Memory B cell (primary cell): ENCODE measurements at regions not wholly inside any gene's neighbourhood (a gene's known extent, or its start where the extent isn't known, plus 50 kb on each side); places are given as distances from the start of the nearest gene placed in this dataset.
"Not testable (repeated sequence)": the region's sequence is repeated elsewhere in the genome, so short reads cannot be mapped to it uniquely, and the experiment has no call there.

ENCODE experiments used
- ATAC-seq: fragments of 150-1000 bp; cut with Tn5 transposase; 2 replicates; pipeline ENCODE4 v1.10.0; 2021; ENCODE audit warnings: low read depth, mild to moderate bottlenecking, moderate library complexity
- DNase-seq, 2 donors: peaks; one replicate each; pipeline ENCODE4 v3.0.0; 2022; ENCODE audit warnings: low spot score in 2 of 2
- H3K27ac Mint-ChIP-seq: one replicate; pipeline ENCODE4 v1.8.0; 2022; ENCODE audit warnings: mild to moderate bottlenecking, moderate library complexity, mixed read lengths
- H3K27me3 Mint-ChIP-seq: one replicate; pipeline ENCODE4 v1.8.0; 2022; ENCODE audit warnings: mixed read lengths
- H3K36me3 Mint-ChIP-seq: one replicate; pipeline ENCODE4 v1.8.0; 2022; ENCODE audit warnings: mild to moderate bottlenecking, mixed read lengths
- H3K4me1 Mint-ChIP-seq: one replicate; pipeline ENCODE4 v1.8.0; 2022; ENCODE audit warnings: mixed read lengths
- H3K4me3 Mint-ChIP-seq: one replicate; pipeline ENCODE4 v1.8.0; 2022; ENCODE audit warnings: mild to moderate bottlenecking, moderate library complexity, mixed read lengths
- H3K9me3 Mint-ChIP-seq: one replicate; pipeline ENCODE4 v1.8.0; 2022; ENCODE audit warnings: mixed read lengths

GRCh38 chr6:111925296-111925695, 52.0 kb upstream of the FYN start:
- ATAC-seq (no peak), DNase-seq (no peak)
- H3K27ac Mint-ChIP-seq: no peak overlapping the region

DNA sequence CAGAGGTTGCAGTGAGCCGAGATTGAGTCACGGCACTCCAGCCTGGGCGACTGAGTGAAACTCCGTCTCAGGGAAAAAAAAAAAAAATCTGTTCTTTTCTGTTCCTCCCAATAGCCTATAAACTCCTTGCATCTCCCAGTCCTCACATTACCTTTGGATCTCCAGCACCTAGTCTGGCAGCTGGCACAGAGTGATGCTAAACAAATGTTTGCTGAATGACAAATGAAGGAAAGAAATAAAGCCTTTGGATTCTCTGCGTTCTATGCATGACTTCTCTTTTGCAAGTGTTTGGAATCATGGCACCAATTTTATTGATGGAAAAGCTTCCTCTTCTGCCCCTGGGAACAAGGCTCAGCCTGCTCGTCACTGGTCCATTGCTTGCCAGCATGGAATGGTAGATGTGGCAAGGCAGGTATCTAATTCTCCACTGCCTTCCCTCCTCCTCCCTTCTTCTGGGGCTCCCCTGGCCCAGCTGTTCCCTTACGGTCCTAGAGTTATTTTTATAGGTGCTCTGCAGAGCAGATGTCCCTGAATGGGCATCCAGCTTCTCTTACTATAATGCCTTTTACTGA, 53.6 kb upstream of the FYN start:
- Mint-ChIP-seq H3K27ac (no peak overlapping the region), H3K4me3 (no peak overlapping the region)
- no peak for ATAC-seq

More at GRCh38 chr6:111925296-111925695, 52.0 kb upstream of the FYN start:
- H3K36me3 Mint-ChIP-seq: no peaks in the 10 kb centered on the region
- H3K4me1 Mint-ChIP-seq: no peaks in the 10 kb centered on the region
- no peaks in the 10 kb centered on the region for H3K9me3 Mint-ChIP-seq
- no peaks in the 10 kb centered on the region for H3K27me3 Mint-ChIP-seq
- no peak overlapping the region for H3K4me3 Mint-ChIP-seq

DNA sequence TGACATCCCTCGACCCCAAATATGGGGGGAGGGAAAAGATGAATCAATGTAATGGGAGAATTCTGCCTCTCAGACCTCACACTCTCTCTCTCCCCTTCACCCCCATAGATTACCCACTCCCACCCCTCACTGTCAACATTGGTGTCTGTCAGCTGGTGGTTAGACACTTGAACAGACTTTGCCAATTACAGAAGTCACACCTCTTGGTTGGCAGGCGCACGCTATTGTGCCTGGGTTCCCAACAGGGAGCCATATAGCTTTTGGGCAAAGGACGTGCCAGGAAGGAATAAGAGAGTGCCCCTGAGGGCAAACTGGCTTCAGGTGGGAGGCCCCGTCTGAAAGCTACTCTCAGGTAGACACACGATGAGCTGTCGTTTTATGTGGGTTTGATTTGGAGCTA, 54.1 kb upstream of the FYN start:
- Mint-ChIP-seq H3K36me3 (peaks cover 8% of the 10 kb centered on the region), H3K4me3 (no peak overlapping the region), H3K4me1 (no peaks in the 10 kb centered on the region), H3K9me3 (peaks cover 8% of the 10 kb centered on the region), H3K27ac (no peak overlapping the region), H3K27me3 (peaks cover 3% of the 10 kb centered on the region)
- DNase-seq: no peak
- no peak for ATAC-seq

More for the DNA sequence above, 53.6 kb upstream of the FYN start:
- Mint-ChIP-seq H3K27me3 (no peaks in the 10 kb centered on the region), H3K36me3 (peaks cover 3% of the 10 kb centered on the region), H3K4me1 (no peaks in the 10 kb centered on the region), H3K9me3 (peaks cover 3% of the 10 kb centered on the region)
- DNase-seq: no peak

- DNase-seq (no peak), ATAC-seq (no peak)
- peaks cover 12% of the 10 kb centered on the region for H3K9me3 Mint-ChIP-seq
- peaks cover 8% of the 10 kb centered on the region for H3K36me3 Mint-ChIP-seq
- no peak overlapping the region for H3K27ac Mint-ChIP-seq
- H3K4me3 Mint-ChIP-seq: no peak overlapping the region
- peaks cover 3% of the 10 kb centered on the region for H3K27me3 Mint-ChIP-seq
- H3K4me1 Mint-ChIP-seq: no peaks in the 10 kb centered on the region
Measured at GRCh38 chr6:111928139-111928538, 54.9 kb upstream of the FYN start.

- H3K9me3 Mint-ChIP-seq: peaks cover 14% of the 10 kb centered on the region
- H3K36me3 Mint-ChIP-seq, ATAC-seq, H3K4me3 Mint-ChIP-seq, H3K4me1 Mint-ChIP-seq, DNase-seq, H3K27me3 Mint-ChIP-seq, H3K27ac Mint-ChIP-seq: not testable (repeated sequence)
Measured at GRCh38 chr6:111934611-111935010, 61.4 kb upstream of the FYN start.

DNA sequence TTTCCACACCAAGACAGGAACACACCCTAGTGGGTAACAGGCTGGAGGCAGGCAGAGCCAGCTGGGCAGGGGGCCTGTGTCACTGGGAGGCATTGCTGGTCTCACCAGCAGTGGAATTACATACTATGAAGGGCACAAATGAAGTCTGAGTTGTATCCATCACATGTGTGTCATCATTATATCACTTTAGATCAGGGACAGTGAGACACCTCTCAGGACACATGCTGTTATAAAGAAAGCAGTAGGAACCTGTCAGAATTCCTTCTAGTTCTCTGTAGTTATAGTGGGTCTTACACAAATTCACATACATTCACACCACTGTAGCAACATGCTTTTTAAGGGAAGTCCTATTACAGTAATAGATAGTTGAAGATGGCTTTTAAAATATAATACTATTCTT, 63.5 kb upstream of the FYN start:
- no peaks in the 10 kb centered on the region for H3K4me1 Mint-ChIP-seq
- H3K36me3 Mint-ChIP-seq: peaks cover 7% of the 10 kb centered on the region
- peaks cover 9% of the 10 kb centered on the region for H3K27me3 Mint-ChIP-seq
- H3K9me3 Mint-ChIP-seq: peaks cover 12% of the 10 kb centered on the region
- no peak for DNase-seq
- H3K27ac Mint-ChIP-seq: no peak overlapping the region
- H3K4me3 Mint-ChIP-seq: no peak overlapping the region
- no peak for ATAC-seq

- Mint-ChIP-seq H3K4me1 (peaks cover 4% of the 10 kb centered on the region), H3K9me3 (peaks cover 3% of the 10 kb centered on the region), H3K4me3 (no peak overlapping the region), H3K27me3 (peaks cover 6% of the 10 kb centered on the region), H3K27ac (no peak overlapping the region), H3K36me3 (peaks cover 2% of the 10 kb centered on the region)
- ATAC-seq: no peak
- no peak for DNase-seq
Measured at GRCh38 chr6:111938710-111939109, 65.5 kb upstream of the FYN start.

DNA sequence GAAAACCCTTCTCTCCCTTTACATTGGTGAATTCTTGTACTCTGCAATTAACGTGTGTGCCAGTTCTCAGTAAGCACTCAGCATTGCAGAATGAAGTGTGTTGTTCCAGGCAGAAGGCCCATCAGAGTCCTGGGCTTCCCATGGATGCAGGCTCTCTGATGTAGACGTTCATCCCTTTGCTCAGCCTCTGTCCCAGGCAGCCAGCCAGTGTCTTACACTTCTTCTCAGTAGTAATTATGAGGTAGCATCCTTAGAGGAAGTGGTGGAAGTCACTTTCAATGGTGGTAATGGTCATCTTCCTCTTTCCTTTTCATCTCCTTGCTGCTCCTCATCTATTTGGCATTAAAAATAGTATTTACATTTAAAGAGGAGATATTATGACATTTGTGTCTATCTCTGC, 66.7 kb upstream of the FYN start:
- peaks cover 4% of the 10 kb centered on the region for H3K4me1 Mint-ChIP-seq
- H3K27me3 Mint-ChIP-seq: peaks cover 6% of the 10 kb centered on the region
- DNase-seq (no peak), ATAC-seq (no peak)
- H3K4me3 Mint-ChIP-seq: no peak overlapping the region
- peaks cover 2% of the 10 kb centered on the region for H3K36me3 Mint-ChIP-seq
- H3K9me3 Mint-ChIP-seq: peaks cover 3% of the 10 kb centered on the region
- no peak overlapping the region for H3K27ac Mint-ChIP-seq

DNA sequence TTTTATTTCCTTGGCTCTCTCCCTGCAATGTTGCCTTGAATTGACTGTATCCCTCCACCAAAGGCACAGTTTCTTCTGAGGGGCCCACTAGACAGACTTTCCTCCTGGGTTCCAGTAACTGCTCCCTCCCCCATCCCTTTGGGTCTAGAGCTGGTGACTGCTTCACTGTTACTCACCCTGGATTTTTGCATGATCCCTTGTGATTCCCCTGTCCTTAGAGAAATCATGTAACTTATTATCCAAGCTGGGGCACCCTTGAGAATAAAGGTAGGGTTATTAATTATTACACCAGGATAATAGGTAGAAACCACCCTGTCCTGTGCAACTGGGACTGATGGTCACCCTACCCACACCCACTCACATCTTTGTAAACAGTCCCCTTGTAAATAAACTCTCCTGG, 67.5 kb upstream of the FYN start:
- no peak for DNase-seq
- H3K36me3 Mint-ChIP-seq: peaks cover 2% of the 10 kb centered on the region
- no peak overlapping the region for H3K27ac Mint-ChIP-seq

GRCh38 chr6:111941686-111942330, 68.6 kb upstream of the FYN start:
- ATAC-seq (no peak), DNase-seq (no peak)
- Mint-ChIP-seq H3K4me3 (no peak overlapping the region), H3K4me1 (peaks cover 4% of the 10 kb centered on the region), H3K9me3 (peaks cover 3% of the 10 kb centered on the region), H3K27me3 (peaks cover 8% of the 10 kb centered on the region), H3K27ac (no peak overlapping the region), H3K36me3 (peaks cover 2% of the 10 kb centered on the region)

More for the DNA sequence above, 67.5 kb upstream of the FYN start:
- H3K27me3 Mint-ChIP-seq: peaks cover 8% of the 10 kb centered on the region
- no peak for ATAC-seq
- H3K4me1 Mint-ChIP-seq: peaks cover 4% of the 10 kb centered on the region
- no peak overlapping the region for H3K4me3 Mint-ChIP-seq
- H3K9me3 Mint-ChIP-seq: peaks cover 3% of the 10 kb centered on the region

GRCh38 chr6:111942561-111942960, 69.3 kb upstream of the FYN start:
- peaks cover 2% of the 10 kb centered on the region for H3K36me3 Mint-ChIP-seq
- H3K4me1 Mint-ChIP-seq: peaks cover 4% of the 10 kb centered on the region
- H3K4me3 Mint-ChIP-seq: no peak overlapping the region
- peaks cover 8% of the 10 kb centered on the region for H3K27me3 Mint-ChIP-seq
- H3K9me3 Mint-ChIP-seq: peaks cover 3% of the 10 kb centered on the region
- H3K27ac Mint-ChIP-seq: no peak overlapping the region
- DNase-seq (no peak), ATAC-seq (no peak)

DNA sequence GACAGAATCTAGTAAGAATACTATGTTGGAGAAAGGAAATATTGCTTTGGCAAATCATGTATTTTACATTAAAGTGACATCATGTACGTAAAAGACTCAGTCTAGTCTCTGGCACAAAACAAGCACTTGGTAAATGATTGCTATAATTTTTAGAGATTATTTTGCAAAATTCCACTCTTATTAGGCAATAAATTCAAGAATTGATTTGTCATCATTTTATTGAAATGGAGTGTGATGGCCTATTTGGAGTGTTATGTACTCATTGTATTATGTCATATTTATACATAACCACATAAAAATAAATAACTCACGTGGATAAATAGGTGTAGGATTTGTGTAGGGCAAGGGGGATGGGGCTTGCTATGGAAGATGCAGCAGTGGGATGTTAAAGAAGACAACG, 70.0 kb upstream of the FYN start:
- peaks cover 3% of the 10 kb centered on the region for H3K9me3 Mint-ChIP-seq
- H3K36me3 Mint-ChIP-seq: peaks cover 2% of the 10 kb centered on the region
- H3K4me3 Mint-ChIP-seq: no peak overlapping the region
- peaks cover 5% of the 10 kb centered on the region for H3K27me3 Mint-ChIP-seq
- H3K27ac Mint-ChIP-seq: no peak overlapping the region
- no peak for DNase-seq
- peaks cover 4% of the 10 kb centered on the region for H3K4me1 Mint-ChIP-seq
- ATAC-seq: no peak

DNA sequence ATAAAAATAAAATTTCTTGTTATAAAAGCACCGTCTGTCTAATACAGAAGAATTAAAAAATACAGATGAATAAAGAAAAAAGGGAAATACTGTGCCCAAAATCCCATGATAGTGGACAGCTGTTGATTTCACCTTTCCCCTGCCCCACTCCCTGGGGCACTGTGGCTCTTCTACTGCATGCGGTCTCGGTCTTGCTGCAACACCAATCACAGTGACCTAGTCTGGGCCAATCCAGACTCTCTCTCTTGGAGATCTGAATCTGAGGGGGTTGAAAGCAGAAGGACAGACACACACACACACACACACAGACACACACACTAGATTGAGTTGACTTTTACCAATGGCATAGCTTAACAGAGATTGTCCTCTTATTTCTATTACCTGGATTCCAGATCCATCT, 70.5 kb upstream of the FYN start:
- no peak for DNase-seq
- Mint-ChIP-seq H3K27me3 (peaks cover 5% of the 10 kb centered on the region), H3K36me3 (peaks cover 2% of the 10 kb centered on the region), H3K27ac (no peak overlapping the region), H3K4me3 (no peak overlapping the region), H3K4me1 (peaks cover 4% of the 10 kb centered on the region), H3K9me3 (peaks cover 3% of the 10 kb centered on the region)
- no peak for ATAC-seq

DNA sequence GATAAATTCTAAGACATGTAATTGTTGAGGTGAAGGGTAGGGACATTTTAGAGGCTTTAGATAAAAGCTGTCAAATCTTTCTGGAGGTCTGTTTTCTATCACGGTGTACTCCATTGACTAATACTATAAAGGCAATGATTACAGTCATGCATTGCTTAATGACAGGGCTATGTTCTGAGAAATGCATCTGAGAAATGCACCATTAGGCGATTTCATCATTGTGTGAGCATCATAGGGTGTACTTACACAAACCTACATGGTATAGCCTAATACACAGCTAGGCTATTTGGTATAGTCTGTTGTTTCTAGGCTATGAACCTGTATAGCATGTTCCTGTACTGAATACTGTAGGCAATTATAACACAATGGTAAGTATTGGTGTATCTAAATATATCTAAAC, 71.3 kb upstream of the FYN start:
- Mint-ChIP-seq H3K4me3 (no peak overlapping the region), H3K4me1 (peaks cover 4% of the 10 kb centered on the region), H3K36me3 (peaks cover 2% of the 10 kb centered on the region), H3K27me3 (peaks cover 7% of the 10 kb centered on the region), H3K9me3 (peaks cover 3% of the 10 kb centered on the region), H3K27ac (no peak overlapping the region)
- DNase-seq (no peak), ATAC-seq (no peak)

DNA sequence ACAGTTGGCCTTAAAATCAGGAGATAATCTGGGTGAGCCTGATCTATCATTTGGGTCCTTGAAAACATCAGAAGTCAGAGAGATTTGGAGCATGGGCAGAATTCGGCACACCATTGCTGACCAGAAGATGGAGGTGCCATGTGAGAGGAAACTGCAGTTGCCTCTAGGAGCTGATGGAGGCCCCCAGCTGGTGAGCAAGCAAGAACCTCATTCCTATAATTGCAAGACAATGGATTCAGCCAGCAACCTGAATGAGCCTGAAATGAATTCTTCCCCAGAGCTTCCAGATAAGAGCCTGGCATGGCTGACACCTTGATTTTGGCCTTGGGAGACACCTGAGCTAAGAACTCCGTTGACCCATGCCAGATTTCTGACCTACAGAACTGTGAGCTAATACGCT, 76.3 kb upstream of the FYN start:
- DNase-seq: no peak
- Mint-ChIP-seq H3K36me3 (no peaks in the 10 kb centered on the region), H3K9me3 (peaks cover 2% of the 10 kb centered on the region), H3K4me1 (peaks cover 3% of the 10 kb centered on the region), H3K27me3 (peaks cover 9% of the 10 kb centered on the region), H3K27ac (no peak overlapping the region), H3K4me3 (no peak overlapping the region)
- no peak for ATAC-seq
